Activated T-cell treated with anti-CD3 and anti-CD28 coated beads for 24 hours (primary cell): ENCODE measurements at regions not wholly inside any gene's neighbourhood (a gene's known extent, or its start where the extent isn't known, plus 50 kb on each side); places are given as distances from the start of the nearest gene placed in this dataset.
"Not testable (repeated sequence)": the region's sequence is repeated elsewhere in the genome, so short reads cannot be mapped to it uniquely, and the experiment has no call there.

Source experiments
- DNase-seq: peaks from one replicate; pipeline ENCODE4 v3.0.0-alpha.2; 2020; ENCODE audit warnings: low read depth

DNA sequence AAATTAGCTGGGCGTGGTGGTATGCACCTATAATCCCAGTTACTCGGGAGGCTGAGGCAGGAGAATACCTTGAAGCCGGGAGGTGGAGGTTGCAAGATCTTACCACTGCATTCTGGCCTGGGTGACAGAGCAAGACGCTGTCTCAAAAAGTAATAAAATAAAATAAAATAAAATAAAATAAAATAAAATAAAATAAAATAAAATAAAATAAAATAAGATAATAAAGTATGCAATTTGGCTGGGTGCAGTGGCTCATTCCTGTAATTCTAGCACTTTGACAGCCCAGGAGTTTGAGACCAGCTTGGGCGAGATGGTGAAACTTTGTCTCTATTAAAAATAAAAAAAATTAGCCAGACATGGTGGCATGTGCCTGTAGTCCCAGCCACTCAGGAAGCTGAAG is 85.6 kb upstream of the XPO1 start:
- DNase-seq = no peak

DNA sequence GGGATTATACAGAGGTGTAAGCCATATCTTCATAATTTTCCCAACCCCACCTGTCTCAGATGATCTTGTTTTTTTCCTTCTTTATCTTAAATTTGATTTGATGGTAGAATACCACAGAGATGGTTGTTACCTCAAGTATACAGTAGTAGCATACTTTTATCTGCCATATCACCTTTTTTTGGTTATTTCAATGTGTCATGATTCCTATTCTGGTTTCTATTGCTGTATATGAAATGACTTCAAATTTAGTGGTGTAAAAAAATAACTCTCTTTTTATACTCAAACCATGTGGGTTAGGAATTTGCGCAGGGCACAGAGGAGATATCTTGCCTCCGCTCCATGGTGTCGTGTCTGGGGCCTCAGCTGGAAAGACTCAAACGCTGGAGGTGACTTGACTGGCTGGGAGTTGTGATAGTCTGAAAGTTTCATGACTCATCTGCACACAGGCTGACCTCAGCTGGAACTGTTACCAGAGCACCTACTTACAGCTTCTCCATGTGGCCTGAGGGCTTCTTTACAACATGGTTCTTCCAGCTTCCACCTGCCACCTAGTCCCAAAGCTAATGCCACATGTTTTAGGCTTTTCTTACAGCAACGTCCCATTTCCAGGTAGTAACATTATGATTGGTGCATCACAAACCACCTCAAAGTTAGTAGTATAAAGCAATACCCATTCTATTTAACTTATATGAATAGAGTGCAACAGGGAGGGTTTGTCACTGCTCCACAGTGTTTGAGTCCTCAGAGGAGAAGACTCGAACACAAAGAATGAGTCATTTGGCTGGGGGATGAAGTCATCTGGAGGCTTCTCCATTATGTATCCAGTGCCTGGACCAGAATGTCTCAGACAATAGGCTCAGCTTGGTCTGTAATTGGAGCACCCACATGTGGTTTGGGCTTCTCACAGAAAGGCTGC is 82.3 kb upstream of the XPO1 start:
- DNase-seq = no peak

DNA sequence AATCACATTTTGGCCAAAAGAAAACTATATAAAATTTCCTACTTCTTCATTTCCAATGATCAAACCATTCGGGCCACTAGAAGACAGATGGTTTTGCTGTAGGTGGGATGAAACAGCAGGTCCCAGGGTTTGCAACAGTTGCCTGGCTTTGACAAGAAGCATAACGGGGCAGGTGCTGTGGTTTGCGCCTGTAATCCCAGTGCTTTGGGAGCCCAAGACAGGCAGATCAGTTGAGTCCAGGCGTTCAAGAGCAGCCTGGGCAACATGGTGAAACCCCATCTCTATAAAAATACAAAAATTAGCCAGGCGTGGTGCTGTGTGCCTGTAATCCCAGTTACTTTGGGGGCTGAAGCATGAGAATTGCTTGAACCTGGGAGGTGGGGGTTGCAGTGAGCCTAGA is 81.4 kb upstream of the XPO1 start:
- DNase-seq = no peak

DNA sequence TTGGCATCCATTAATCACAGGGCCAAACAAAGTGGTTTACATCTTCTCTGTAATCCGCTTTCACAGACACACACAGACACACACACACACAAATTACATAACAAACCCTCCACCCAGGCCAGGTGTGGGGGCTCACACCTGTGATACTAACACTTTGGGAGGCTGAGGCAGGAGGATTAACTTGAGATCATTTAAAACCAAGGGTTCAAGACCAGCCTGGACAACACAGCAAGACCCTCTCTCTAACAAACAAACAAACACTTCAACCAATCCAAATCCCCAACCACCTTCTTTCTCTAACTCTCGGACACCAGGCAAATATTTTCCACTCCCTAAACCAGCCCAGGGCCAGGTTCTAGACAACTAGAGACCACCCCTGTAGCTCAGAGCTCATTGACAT is 79.5 kb upstream of the XPO1 start:
- DNase-seq = no peak

DNA sequence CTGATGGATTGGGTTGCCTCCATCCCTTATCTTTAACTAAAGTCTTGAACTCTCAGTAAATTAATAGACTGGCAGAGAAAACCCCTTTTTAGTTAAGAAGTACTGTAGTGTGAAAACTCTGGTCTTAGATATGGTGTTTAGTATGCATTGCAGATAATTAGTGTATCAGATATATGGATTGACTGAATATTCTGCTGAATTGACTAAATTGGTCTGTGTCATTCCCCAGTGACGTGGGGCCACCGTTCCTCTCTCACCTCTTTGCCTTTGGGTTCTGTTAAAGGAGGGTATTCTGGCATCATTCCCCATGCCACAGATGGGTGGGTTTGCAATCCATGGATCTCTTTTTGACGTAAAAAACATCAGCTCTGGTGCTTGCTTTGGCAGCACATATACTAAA is 67.1 kb upstream of the XPO1 start:
- no peak for DNase-seq

DNA sequence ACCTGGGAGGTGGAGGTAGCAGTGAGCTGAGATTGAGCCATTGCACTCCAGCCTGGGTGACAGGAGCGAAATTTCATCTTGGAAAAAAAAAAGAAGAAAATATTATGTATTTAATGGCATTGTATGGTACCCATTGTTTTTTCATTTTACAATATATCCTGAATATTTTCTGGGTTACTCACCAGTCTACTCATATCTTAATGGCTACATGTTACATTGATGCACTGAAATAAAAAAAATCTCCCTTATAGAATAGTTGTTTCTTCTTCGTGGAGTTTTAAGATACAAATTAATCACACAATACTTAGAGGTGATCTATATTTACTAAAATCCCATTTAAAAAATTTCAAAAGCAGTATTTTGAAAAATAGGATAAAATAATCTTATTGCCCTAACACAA is 66.3 kb upstream of the XPO1 start:
- DNase-seq = no peak

DNA sequence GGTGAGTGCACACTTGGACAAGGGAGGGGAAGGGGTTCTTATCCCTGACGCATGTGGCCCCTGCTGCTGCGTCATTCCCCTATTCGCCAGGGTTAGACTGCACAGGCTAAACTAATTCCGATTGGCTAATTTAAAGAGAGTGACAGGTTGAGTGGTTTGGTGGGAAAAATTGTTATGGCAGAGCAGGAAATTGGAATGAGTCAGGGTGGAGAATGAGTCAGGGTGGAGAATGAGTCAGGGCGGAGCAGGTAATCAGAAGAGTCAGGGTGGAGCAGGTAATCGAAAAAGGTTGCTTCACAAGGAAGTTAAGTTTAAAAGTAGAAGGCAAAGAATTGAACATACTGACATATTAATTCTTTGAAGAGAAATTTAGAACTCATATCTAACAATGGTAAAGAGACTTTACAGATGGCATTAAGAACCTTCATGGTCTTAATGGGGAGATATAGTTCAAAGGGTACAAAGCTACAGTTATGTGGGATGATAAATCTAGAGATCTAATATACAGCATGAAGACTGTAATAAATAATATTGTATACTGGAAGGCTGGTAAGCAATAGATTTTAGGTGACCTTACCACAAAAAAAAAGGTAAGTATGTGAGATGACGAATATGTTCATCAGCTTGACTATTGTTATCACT is 60.5 kb upstream of the XPO1 start:
- not testable (repeated sequence) for DNase-seq

DNA sequence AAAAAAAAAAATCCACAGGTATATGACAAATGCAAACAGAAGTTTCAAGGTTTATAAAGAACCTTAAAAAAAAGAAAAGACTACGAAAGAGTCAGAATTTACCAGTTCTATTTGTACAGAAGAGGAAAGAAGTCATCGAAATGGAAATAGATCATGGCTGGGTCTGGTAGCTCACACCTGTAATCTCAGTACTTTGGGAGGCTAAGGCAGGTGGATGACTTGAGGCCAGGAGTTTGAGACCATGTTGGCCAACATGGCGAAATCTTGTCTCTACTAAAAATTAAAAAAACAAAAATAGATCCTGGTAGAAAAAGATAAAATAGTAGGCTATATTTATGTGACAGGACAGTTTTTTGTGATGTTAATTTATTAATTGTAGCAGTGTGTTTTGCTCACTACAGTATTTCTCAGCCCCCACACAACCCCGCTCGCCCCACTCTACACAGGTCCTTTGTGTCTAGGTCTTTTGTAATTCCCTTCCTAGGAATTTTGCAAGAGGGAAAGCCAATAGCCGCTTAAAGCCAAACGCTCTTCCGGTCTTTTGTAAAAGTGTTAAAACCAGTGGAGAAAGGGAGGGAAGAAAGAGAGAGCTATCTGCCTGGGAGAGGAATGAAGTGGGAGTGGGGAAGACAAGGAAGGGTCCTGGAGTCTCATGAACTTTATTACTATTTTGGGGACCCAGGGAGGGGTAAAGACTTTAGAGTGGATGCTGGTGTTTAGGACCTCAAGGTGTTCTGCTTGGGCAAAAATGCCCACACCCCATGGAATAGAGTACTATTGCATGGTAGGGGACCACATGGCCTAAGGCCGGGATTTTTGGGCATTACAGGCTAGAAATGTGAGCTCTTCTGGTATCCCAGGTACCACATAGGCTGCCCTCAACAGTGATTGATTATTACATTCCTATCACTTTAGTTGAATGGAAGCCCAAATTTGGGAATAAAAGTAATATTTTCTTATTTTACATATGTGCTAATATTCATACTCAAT is 59.4 kb upstream of the XPO1 start:
- DNase-seq = no peak

DNA sequence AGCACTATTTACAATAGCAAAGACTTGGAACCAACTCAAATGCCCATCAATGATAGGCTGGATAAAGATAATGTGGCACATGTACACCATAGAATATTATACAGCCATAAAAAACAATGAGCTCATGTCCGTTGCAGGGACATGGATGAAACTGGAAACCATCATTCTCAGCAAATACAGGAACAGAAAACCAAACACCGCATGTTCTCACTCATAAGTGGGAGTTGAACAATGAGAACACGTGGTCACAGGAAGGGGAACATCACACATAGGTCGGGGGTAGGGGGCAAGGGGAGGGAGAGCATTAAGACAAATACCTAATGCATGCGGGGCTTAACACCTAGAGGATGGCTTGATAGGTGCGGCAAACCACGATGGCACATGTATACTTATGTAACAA is 56.0 kb upstream of the XPO1 start:
- DNase-seq = not testable (repeated sequence)

DNA sequence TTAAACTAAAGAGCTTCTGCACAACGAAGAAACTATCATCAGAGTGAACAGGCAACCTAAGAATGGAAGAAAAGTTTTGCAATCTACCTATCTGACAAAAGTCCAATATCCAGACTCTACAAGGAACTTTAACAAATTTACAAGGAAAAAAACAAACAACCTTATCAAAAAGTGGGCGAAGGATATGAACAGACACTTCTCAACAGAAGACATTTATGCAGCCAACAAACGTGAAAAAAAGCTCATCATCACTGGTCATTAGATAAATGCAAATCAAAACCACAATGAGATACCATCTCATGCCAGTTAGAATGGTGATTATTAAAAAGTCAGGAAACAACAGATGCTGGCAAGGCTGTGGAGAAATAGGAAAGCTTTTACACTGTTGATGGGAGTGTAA is 55.5 kb upstream of the XPO1 start:
- DNase-seq = not testable (repeated sequence)

DNA sequence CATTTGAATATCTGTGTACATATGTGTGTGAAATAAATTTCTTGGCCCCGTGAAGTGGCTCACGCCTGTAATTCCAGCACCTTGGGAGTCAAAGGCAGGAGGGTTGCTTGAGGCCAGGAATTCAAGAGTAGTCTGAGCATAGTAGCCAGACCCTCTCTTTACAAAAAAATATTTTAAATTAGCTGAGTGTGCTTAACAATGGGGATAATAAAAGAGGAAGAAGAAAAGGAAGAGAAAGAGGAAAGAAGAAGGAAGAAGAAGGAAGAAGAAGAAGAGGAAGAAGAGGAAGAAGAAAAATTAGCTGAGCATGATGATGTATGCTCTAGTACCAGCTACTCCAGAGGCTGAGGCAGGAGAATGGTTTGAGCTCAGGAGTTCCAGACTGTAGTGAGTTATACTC is 52.1 kb upstream of the XPO1 start:
- no peak for DNase-seq

DNA sequence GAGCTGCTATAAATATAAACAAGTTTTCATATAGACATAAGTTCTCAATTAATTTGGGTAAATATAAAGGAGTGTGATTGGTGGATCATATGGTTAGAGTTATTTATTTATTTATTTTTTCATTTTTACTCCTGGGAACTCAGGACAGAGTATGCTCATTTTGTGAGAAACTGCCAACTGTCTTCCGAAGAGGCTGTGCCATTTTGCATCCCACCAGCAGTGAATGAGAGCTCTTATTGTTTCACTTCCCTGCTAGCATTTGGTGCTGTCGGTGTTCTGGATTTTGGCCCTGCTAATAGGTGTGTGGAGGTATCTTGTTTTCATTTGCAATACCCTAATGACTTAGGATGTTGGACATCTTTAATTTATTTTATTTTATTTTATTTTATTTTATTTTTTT is 50.4 kb upstream of the XPO1 start:
- DNase-seq = no peak
